ENCODE measurements at regions not wholly inside any gene's neighbourhood (a gene's known extent, or its start where the extent isn't known, plus 50 kb on each side); places are given as distances from the start of the nearest gene placed in this dataset.

DNA sequence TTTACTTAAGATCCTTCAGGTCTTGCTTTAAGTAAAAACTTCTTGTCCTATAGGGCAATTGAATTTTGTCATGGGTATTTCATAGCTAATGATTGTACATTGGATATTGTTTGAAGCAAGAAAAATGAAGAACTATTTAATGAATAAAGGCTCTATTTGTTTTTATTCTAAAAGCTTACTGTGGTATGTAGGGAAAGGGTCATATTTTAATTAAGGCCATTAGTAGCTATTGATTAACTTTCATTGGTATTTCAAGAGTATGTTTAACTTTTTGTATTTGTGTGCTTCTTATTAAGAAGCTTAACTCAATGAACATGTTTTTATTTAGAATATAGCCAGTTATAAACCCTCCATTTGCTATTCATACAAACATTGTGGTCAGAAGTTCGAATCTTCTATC is 1951.8 kb upstream of the ADGRL3 start:
- Histone ChIP-seq H3K36me3 (ENCODE audit: low read depth, low read length) (no peaks in the 10 kb centered on the region), H3K79me2 (ENCODE audit: low read length) (no peaks in the 10 kb centered on the region), H3K27me3 (ENCODE audit: low read length) (no peaks in the 10 kb centered on the region), H3K27ac (ENCODE audit: low read length) (no peak overlapping the region), H3K4me1 (ENCODE audit: insufficient read depth, low read length) (no peaks in the 10 kb centered on the region), H4K20me1 (ENCODE audit: low read length) (no peaks in the 10 kb centered on the region), H3K4me2 (ENCODE audit: low read length) (no peak overlapping the region), H3K9ac (ENCODE audit: low read length) (no peak overlapping the region), H2AFZ (ENCODE audit: low read length) (no peak overlapping the region), H3K9me2 (replicated peaks; ENCODE audit: low read length) (no peaks in the 10 kb centered on the region), H3F3A (ENCODE audit: low read length, unreplicated experiment) (no peaks in the 10 kb centered on the region), H3K9me3 (ENCODE audit: low read length) (no peaks in the 10 kb centered on the region), H3K4me3 (ENCODE audit: low read length) (no peak overlapping the region)
- ChIA-PET POLR2A (ENCODE audit: unreplicated experiment) (no interaction called here), CTCF (no interaction called here)
- intact Hi-C loops (cut with micrococcal nuclease) = loop anchor here (10.0 kb wide), 1 partner anchor 766 kb away; no protein-coding TSS in a partner anchor
- DNase-seq = no peak
- TF ChIP-seq EZH2 (IDR thresholded peaks at IDR 0.05; ENCODE audit: low read length, unreplicated experiment) = no peak
- TF ChIP-seq, protein P1, sequence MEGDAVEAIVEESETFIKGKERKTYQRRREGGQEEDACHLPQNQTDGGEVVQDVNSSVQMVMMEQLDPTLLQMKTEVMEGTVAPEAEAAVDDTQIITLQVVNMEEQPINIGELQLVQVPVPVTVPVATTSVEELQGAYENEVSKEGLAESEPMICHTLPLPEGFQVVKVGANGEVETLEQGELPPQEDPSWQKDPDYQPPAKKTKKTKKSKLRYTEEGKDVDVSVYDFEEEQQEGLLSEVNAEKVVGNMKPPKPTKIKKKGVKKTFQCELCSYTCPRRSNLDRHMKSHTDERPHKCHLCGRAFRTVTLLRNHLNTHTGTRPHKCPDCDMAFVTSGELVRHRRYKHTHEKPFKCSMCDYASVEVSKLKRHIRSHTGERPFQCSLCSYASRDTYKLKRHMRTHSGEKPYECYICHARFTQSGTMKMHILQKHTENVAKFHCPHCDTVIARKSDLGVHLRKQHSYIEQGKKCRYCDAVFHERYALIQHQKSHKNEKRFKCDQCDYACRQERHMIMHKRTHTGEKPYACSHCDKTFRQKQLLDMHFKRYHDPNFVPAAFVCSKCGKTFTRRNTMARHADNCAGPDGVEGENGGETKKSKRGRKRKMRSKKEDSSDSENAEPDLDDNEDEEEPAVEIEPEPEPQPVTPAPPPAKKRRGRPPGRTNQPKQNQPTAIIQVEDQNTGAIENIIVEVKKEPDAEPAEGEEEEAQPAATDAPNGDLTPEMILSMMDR (conservative IDR thresholded peaks at IDR 0.05; ENCODE audit: low read depth, low read length) = no peak
- no peak for TF ChIP-seq EZH2phosphoT487 (IDR thresholded peaks at IDR 0.05; ENCODE audit: borderline replicate concordance, low read length)
- no peak for ATAC-seq
- BruUV-seq (replicated peaks) = no TSS peak

DNA sequence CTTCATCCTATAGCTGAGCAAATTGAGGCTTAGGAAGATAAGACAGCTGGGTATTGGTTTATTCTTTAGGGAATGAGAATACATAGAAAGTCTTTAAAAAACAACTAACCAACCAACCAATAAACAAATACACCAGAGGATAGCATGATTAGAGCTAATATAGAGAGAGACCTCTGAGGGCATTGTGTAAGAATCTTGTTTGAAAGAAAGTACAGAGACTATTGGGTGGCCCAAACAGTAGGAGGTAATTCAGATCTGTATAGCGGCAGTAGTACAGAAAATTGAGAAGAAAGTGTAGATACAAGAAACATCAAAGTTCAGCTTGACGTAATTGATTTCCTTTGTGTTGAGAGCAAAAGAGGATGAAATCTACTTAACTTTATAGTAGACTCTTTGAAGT is 1951.0 kb upstream of the ADGRL3 start:
- ChIA-PET POLR2A (ENCODE audit: unreplicated experiment) (no interaction called here), CTCF (no interaction called here)
- H3K9me3 ChIP-seq (ENCODE audit: low read length) = no peaks in the 10 kb centered on the region
- no peak overlapping the region for H2AFZ ChIP-seq (ENCODE audit: low read length)
- H4K20me1 ChIP-seq (ENCODE audit: low read length) = no peaks in the 10 kb centered on the region
- H3K4me1 ChIP-seq (ENCODE audit: insufficient read depth, low read length) = no peaks in the 10 kb centered on the region
- no peaks in the 10 kb centered on the region for H3K9me2 ChIP-seq (replicated peaks; ENCODE audit: low read length)
- H3K9ac ChIP-seq (ENCODE audit: low read length) = no peak overlapping the region
- DNase-seq (no peak), ATAC-seq (no peak)
- H3K27me3 ChIP-seq (ENCODE audit: low read length) = no peaks in the 10 kb centered on the region
- H3K36me3 ChIP-seq (ENCODE audit: low read depth, low read length) = no peaks in the 10 kb centered on the region
- no peaks in the 10 kb centered on the region for H3F3A ChIP-seq (ENCODE audit: low read length, unreplicated experiment)
- no peak overlapping the region for H3K4me2 ChIP-seq (ENCODE audit: low read length)
- no TSS peak for BruUV-seq (replicated peaks)
- TF ChIP-seq EZH2 (IDR thresholded peaks at IDR 0.05; ENCODE audit: low read length, unreplicated experiment) (no peak), EZH2phosphoT487 (IDR thresholded peaks at IDR 0.05; ENCODE audit: borderline replicate concordance, low read length) (no peak)
- TF ChIP-seq, protein P1 (conservative IDR thresholded peaks at IDR 0.05; ENCODE audit: low read depth, low read length) = no peak
- intact Hi-C loops (cut with micrococcal nuclease) = loop anchor here (10.0 kb wide), 1 partner anchor 766 kb away; no protein-coding TSS in a partner anchor
- H3K4me3 ChIP-seq (ENCODE audit: low read length) = no peak overlapping the region
- H3K79me2 ChIP-seq (ENCODE audit: low read length) = no peaks in the 10 kb centered on the region
- H3K27ac ChIP-seq (ENCODE audit: low read length) = no peak overlapping the region

- Histone ChIP-seq H3F3A (ENCODE audit: low read length, unreplicated experiment) (no peaks in the 10 kb centered on the region), H3K4me1 (ENCODE audit: insufficient read depth, low read length) (no peaks in the 10 kb centered on the region), H3K4me3 (ENCODE audit: low read length) (no peak overlapping the region), H3K4me2 (ENCODE audit: low read length) (no peak overlapping the region), H2AFZ (ENCODE audit: low read length) (no peak overlapping the region), H3K9me2 (replicated peaks; ENCODE audit: low read length) (no peaks in the 10 kb centered on the region), H3K9ac (ENCODE audit: low read length) (no peak overlapping the region), H3K9me3 (ENCODE audit: low read length) (no peaks in the 10 kb centered on the region), H3K79me2 (ENCODE audit: low read length) (no peaks in the 10 kb centered on the region), H4K20me1 (ENCODE audit: low read length) (no peaks in the 10 kb centered on the region), H3K27me3 (ENCODE audit: low read length) (no peaks in the 10 kb centered on the region), H3K36me3 (ENCODE audit: low read depth, low read length) (no peaks in the 10 kb centered on the region), H3K27ac (ENCODE audit: low read length) (no peak overlapping the region)
- intact Hi-C loops (cut with micrococcal nuclease) = no loop called here
- DNase-seq = peak; percentile 39
- TF ChIP-seq EZH2phosphoT487 (IDR thresholded peaks at IDR 0.05; ENCODE audit: borderline replicate concordance, low read length) (no peak), EZH2 (IDR thresholded peaks at IDR 0.05; ENCODE audit: low read length, unreplicated experiment) (no peak)
- TF ChIP-seq, protein P1 (conservative IDR thresholded peaks at IDR 0.05; ENCODE audit: low read depth, low read length) = no peak
- ChIA-PET POLR2A (ENCODE audit: unreplicated experiment) (no interaction called here), CTCF (no interaction called here)
- ATAC-seq = peak; percentile 78
- no TSS peak for BruUV-seq (replicated peaks)
Measured at GRCh38 chr4:59258002-59258401, 1942.1 kb upstream of the ADGRL3 start.

Data from PC-3 (cell line).